DND-41 (cell line): ENCODE measurements at regions not wholly inside any gene's neighbourhood (a gene's known extent, or its start where the extent isn't known, plus 50 kb on each side); places are given as distances from the start of the nearest gene placed in this dataset.

ENCODE experiments used
- ATAC-seq: fragments of 200-7000 bp; cut with Tn5 transposase; 3 replicates; pipeline ENCODE4 v1.9.1; 2021; ENCODE audit warnings: low read depth; ENCODE audit not compliant: insufficient read depth
- DNase-seq: peaks from one replicate; pipeline ENCODE4 v3.0.0-alpha.2; 2020
- H2AFZ ChIP-seq: 2 replicates; pipeline ENCODE4 v1.6.0; 2012; ENCODE audit warnings: low read depth, low read length
- H3K27ac ChIP-seq: 2 replicates; pipeline ENCODE4 v1.5.1; 2012; ENCODE audit warnings: low read length, inconsistent platforms
- H3K27me3 ChIP-seq: fragments of 200-600 bp; sonication (generic); 2 replicates; pipeline ENCODE4 v1.6.0; 2012; ENCODE audit warnings: low read length, mild to moderate bottlenecking, inconsistent platforms; ENCODE audit not compliant: insufficient read depth, poor library complexity
- H3K36me3 ChIP-seq: 2 replicates; pipeline ENCODE4 v1.5.1; 2012; ENCODE audit warnings: low read length, inconsistent platforms; ENCODE audit not compliant: insufficient read depth
- H3K4me1 ChIP-seq: 2 replicates; pipeline ENCODE4 v1.5.1; 2012; ENCODE audit warnings: mild to moderate bottlenecking, low read length; ENCODE audit not compliant: insufficient read depth
- H3K4me2 ChIP-seq: 2 replicates; pipeline ENCODE4 v1.6.0; 2012; ENCODE audit warnings: mild to moderate bottlenecking, moderate library complexity, low read length, inconsistent platforms; ENCODE audit not compliant: insufficient read depth
- H3K4me3 ChIP-seq, 2 experiments: fragments of 200-600 bp in 1 of 2; shearing (Covaris generic) in 1 of 2; 2 replicates each; pipeline ENCODE4 v1.5.1; 2012 to 2016; ENCODE audit warnings: inconsistent platforms in 2 of 2, low read length in 2 of 2, mild to moderate bottlenecking in 2 of 2, low read depth in 1 of 2, moderate library complexity in 1 of 2
- H3K79me2 ChIP-seq: 2 replicates; pipeline ENCODE4 v1.6.0; 2012; ENCODE audit warnings: low read length, inconsistent platforms; ENCODE audit not compliant: insufficient read depth
- H3K9ac ChIP-seq: 2 replicates; pipeline ENCODE4 v1.6.0; 2012; ENCODE audit warnings: low read depth, mild to moderate bottlenecking, inconsistent platforms, low read length, moderate library complexity
- H3K9me3 ChIP-seq: 2 replicates; pipeline ENCODE4 v1.5.1; 2012; ENCODE audit warnings: low read length, moderate library complexity, mild to moderate bottlenecking, inconsistent platforms; ENCODE audit not compliant: insufficient read depth, severe bottlenecking
- H4K20me1 ChIP-seq: 2 replicates; pipeline ENCODE4 v1.6.0; 2012; ENCODE audit warnings: low read length; ENCODE audit not compliant: insufficient read depth
- EZH2 ChIP-seq: IDR thresholded peaks from 3 replicates; pipeline ENCODE4 v1.6.1; 2012; ENCODE audit warnings: borderline replicate concordance, low read depth, mild to moderate bottlenecking, moderate library complexity, low read length, inconsistent platforms; ENCODE audit not compliant: severe bottlenecking
- TF ChIP-seq, protein P1 (sequence below): IDR thresholded peaks from 2 replicates; pipeline ENCODE4 v1.5.1; 2012; ENCODE audit warnings: borderline replicate concordance, low read length, moderate library complexity, mild to moderate bottlenecking; ENCODE audit not compliant: poor library complexity, severe bottlenecking; ENCODE audit errors: extremely low read depth

DNA sequence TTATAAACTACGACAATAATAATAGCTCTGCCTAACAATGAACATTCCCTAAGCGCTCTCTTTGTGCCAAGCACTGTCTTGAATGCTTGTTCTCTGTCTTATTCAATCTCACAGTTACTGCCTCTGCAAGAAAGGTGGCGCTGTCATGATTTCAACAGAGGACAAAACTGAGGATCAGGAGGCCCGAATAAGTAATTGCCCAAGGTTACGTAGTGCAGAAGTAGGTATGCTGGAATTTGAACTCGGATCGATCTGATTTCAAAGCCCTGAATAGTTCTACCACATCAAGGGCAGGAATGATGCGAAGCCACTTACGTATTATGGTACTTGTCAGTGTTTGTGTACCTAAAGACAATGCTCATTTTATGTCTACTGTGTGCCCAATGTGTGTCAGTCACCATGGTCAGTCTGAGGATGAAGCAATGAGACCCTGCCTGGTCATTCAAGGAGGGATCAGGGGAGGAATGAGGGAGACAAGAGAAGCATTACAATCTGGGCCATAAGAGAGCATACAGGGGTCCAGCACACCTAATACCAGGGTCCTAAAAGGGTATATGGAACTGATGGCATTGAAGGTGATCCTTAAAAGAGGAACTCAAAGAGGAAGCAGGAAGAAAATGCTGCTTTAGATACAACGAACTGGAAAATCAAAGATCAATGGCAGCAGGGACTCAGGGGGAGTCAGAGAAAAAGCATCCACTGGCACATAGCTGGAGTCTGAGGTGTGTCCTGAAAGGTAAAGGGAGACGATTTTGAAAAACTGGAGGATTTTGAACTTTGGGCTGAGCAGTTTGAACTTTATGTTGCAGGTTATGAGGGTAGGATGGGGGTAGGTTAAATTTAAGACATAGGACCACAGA, 389.2 kb downstream of the PLPP3 start:
- ATAC-seq, result no peak
- H3K4me2 ChIP-seq, result no peak overlapping the region
- H3K9me3 ChIP-seq, result no peaks in the 10 kb centered on the region
- no peak overlapping the region for H3K4me3 ChIP-seq
- H3K4me1 ChIP-seq, result no peaks in the 10 kb centered on the region
- H3K27ac ChIP-seq, result no peak overlapping the region
- no peaks in the 10 kb centered on the region for H4K20me1 ChIP-seq
- no peak for DNase-seq
- H2AFZ ChIP-seq, result no peak overlapping the region
- H3K27me3 ChIP-seq, result no peaks in the 10 kb centered on the region
- TF ChIP-seq, protein P1, sequence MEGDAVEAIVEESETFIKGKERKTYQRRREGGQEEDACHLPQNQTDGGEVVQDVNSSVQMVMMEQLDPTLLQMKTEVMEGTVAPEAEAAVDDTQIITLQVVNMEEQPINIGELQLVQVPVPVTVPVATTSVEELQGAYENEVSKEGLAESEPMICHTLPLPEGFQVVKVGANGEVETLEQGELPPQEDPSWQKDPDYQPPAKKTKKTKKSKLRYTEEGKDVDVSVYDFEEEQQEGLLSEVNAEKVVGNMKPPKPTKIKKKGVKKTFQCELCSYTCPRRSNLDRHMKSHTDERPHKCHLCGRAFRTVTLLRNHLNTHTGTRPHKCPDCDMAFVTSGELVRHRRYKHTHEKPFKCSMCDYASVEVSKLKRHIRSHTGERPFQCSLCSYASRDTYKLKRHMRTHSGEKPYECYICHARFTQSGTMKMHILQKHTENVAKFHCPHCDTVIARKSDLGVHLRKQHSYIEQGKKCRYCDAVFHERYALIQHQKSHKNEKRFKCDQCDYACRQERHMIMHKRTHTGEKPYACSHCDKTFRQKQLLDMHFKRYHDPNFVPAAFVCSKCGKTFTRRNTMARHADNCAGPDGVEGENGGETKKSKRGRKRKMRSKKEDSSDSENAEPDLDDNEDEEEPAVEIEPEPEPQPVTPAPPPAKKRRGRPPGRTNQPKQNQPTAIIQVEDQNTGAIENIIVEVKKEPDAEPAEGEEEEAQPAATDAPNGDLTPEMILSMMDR, result peak; percentile 55
- no peak for TF ChIP-seq EZH2
- no peak overlapping the region for H3K9ac ChIP-seq
- H3K79me2 ChIP-seq, result no peaks in the 10 kb centered on the region
- H3K36me3 ChIP-seq, result no peaks in the 10 kb centered on the region

DNA sequence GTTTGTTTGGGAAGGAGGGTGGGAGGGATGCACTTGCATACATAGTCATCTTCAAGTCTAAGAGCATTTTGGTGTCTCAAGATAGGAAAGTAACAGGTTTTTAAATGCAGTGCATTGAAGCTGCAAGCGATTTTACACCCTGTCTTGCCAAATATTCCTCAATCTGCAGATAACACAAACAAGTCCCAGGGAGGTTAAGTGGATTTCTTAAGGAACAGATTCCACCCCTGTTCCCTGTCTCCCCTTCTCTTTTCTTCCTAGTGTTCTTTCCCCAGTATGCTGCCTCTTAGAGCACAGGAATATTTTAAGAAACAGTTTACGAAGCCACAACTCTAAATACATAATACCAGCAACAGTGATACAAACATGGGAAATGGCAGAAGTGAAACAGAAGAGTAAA, 389.9 kb downstream of the PLPP3 start:
- ATAC-seq (no peak), DNase-seq (no peak)
- H3K36me3 ChIP-seq, result no peaks in the 10 kb centered on the region
- no peaks in the 10 kb centered on the region for H4K20me1 ChIP-seq
- no peak overlapping the region for H3K4me2 ChIP-seq
- TF ChIP-seq, protein P1, result no peak
- TF ChIP-seq EZH2, result no peak
- no peaks in the 10 kb centered on the region for H3K27me3 ChIP-seq
- no peak overlapping the region for H3K9ac ChIP-seq
- no peak overlapping the region for H3K4me3 ChIP-seq
- no peaks in the 10 kb centered on the region for H3K79me2 ChIP-seq
- no peaks in the 10 kb centered on the region for H3K9me3 ChIP-seq
- peak overlapping the region; percentile 41; the same call in 1 of the 2 replicates for H2AFZ ChIP-seq
- no peak overlapping the region for H3K27ac ChIP-seq
- no peaks in the 10 kb centered on the region for H3K4me1 ChIP-seq

DNA sequence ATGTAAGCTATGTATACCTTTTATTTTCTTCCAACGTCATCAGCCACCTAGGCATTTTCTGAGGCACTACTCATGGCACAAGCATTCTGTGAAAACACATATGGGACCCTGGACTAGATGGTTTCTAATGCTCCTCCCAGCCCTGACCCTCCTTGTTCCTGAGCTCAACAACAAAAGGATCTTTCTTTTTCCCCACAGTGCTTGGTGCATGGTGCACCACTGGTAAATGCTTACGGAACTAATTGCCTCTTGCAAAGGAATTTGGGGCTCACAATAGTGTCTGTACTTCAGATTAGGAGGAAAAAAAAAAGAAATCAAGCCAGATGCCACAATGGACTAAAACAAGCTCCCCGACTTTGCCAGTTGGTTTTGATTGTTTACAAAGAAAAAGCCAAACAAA, 390.5 kb downstream of the PLPP3 start:
- H2AFZ ChIP-seq, result peak overlapping the region; percentile 41; the same call in 1 of the 2 replicates
- no peaks in the 10 kb centered on the region for H3K9me3 ChIP-seq
- no peaks in the 10 kb centered on the region for H3K4me1 ChIP-seq
- H3K4me3 ChIP-seq, result no peak overlapping the region
- no peaks in the 10 kb centered on the region for H3K27me3 ChIP-seq
- DNase-seq (no peak), ATAC-seq (no peak)
- H3K36me3 ChIP-seq, result no peaks in the 10 kb centered on the region
- H3K9ac ChIP-seq, result no peak overlapping the region
- H3K4me2 ChIP-seq, result no peak overlapping the region
- TF ChIP-seq EZH2, result no peak
- TF ChIP-seq, protein P1, result no peak
- H3K79me2 ChIP-seq, result no peaks in the 10 kb centered on the region
- no peaks in the 10 kb centered on the region for H4K20me1 ChIP-seq
- H3K27ac ChIP-seq, result no peak overlapping the region

DNA sequence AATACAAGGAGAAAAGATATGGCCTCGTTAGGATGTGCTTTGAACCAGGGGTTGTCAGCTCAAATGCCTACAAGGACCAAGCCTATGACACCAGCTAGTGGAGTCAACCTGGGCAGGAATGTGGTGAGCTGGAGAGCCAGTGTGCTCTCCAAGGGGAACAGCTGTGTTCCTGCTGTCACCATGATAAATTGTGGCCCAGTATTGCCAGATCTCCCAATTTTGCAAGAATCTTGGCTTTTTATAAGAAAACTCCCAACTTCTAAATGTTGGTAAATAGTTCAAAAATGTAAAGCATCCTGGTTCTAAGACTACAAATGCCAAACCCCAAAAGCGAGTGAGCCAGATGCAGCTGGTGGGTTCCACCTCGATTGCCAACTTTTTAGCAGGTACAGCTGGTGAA, 391.1 kb downstream of the PLPP3 start:
- Histone ChIP-seq H3K4me2 (no peak overlapping the region), H3K27ac (no peak overlapping the region), H3K4me3 (no peak overlapping the region), H3K9me3 (no peaks in the 10 kb centered on the region), H3K9ac (no peak overlapping the region), H4K20me1 (no peaks in the 10 kb centered on the region), H3K4me1 (no peaks in the 10 kb centered on the region), H3K36me3 (no peaks in the 10 kb centered on the region), H2AFZ (no peak overlapping the region), H3K27me3 (no peaks in the 10 kb centered on the region), H3K79me2 (no peaks in the 10 kb centered on the region)
- no peak for ATAC-seq
- TF ChIP-seq, protein P1, result no peak
- no peak for TF ChIP-seq EZH2
- DNase-seq, result no peak
